ENCODE measurements at regions not wholly inside any gene's neighbourhood (a gene's known extent, or its start where the extent isn't known, plus 50 kb on each side); places are given as distances from the start of the nearest gene placed in this dataset.

GRCh38 chr20:60963146-60963545 lies 288.9 kb upstream of the CDH4 start (continued):
- TF ChIP-seq, protein P1, sequence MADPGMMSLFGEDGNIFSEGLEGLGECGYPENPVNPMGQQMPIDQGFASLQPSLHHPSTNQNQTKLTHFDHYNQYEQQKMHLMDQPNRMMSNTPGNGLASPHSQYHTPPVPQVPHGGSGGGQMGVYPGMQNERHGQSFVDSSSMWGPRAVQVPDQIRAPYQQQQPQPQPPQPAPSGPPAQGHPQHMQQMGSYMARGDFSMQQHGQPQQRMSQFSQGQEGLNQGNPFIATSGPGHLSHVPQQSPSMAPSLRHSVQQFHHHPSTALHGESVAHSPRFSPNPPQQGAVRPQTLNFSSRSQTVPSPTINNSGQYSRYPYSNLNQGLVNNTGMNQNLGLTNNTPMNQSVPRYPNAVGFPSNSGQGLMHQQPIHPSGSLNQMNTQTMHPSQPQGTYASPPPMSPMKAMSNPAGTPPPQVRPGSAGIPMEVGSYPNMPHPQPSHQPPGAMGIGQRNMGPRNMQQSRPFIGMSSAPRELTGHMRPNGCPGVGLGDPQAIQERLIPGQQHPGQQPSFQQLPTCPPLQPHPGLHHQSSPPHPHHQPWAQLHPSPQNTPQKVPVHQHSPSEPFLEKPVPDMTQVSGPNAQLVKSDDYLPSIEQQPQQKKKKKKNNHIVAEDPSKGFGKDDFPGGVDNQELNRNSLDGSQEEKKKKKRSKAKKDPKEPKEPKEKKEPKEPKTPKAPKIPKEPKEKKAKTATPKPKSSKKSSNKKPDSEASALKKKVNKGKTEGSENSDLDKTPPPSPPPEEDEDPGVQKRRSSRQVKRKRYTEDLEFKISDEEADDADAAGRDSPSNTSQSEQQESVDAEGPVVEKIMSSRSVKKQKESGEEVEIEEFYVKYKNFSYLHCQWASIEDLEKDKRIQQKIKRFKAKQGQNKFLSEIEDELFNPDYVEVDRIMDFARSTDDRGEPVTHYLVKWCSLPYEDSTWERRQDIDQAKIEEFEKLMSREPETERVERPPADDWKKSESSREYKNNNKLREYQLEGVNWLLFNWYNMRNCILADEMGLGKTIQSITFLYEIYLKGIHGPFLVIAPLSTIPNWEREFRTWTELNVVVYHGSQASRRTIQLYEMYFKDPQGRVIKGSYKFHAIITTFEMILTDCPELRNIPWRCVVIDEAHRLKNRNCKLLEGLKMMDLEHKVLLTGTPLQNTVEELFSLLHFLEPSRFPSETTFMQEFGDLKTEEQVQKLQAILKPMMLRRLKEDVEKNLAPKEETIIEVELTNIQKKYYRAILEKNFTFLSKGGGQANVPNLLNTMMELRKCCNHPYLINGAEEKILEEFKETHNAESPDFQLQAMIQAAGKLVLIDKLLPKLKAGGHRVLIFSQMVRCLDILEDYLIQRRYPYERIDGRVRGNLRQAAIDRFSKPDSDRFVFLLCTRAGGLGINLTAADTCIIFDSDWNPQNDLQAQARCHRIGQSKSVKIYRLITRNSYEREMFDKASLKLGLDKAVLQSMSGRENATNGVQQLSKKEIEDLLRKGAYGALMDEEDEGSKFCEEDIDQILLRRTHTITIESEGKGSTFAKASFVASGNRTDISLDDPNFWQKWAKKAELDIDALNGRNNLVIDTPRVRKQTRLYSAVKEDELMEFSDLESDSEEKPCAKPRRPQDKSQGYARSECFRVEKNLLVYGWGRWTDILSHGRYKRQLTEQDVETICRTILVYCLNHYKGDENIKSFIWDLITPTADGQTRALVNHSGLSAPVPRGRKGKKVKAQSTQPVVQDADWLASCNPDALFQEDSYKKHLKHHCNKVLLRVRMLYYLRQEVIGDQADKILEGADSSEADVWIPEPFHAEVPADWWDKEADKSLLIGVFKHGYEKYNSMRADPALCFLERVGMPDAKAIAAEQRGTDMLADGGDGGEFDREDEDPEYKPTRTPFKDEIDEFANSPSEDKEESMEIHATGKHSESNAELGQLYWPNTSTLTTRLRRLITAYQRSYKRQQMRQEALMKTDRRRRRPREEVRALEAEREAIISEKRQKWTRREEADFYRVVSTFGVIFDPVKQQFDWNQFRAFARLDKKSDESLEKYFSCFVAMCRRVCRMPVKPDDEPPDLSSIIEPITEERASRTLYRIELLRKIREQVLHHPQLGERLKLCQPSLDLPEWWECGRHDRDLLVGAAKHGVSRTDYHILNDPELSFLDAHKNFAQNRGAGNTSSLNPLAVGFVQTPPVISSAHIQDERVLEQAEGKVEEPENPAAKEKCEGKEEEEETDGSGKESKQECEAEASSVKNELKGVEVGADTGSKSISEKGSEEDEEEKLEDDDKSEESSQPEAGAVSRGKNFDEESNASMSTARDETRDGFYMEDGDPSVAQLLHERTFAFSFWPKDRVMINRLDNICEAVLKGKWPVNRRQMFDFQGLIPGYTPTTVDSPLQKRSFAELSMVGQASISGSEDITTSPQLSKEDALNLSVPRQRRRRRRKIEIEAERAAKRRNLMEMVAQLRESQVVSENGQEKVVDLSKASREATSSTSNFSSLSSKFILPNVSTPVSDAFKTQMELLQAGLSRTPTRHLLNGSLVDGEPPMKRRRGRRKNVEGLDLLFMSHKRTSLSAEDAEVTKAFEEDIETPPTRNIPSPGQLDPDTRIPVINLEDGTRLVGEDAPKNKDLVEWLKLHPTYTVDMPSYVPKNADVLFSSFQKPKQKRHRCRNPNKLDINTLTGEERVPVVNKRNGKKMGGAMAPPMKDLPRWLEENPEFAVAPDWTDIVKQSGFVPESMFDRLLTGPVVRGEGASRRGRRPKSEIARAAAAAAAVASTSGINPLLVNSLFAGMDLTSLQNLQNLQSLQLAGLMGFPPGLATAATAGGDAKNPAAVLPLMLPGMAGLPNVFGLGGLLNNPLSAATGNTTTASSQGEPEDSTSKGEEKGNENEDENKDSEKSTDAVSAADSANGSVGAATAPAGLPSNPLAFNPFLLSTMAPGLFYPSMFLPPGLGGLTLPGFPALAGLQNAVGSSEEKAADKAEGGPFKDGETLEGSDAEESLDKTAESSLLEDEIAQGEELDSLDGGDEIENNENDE (IDR thresholded peaks at IDR 0.05; ENCODE audit: insufficient replicate concordance, low read length) = no peak
- TF ChIP-seq RXRA (IDR thresholded peaks at IDR 0.05; ENCODE audit: insufficient read depth, low read depth, low read length) (no peak), YY1 (IDR thresholded peaks at IDR 0.05; ENCODE audit: low read depth, low read length) (no peak), CTBP2 (IDR thresholded peaks at IDR 0.05; ENCODE audit: borderline replicate concordance, insufficient read depth, insufficient read length, low read length) (no peak), NANOG (IDR thresholded peaks at IDR 0.05; ENCODE audit: insufficient read depth, low read depth, low read length, poor library complexity, severe bottlenecking) (no peak), JUN (IDR thresholded peaks at IDR 0.05; ENCODE audit: low read depth, low read length) (no peak), USF2 (IDR thresholded peaks at IDR 0.05; ENCODE audit: low read length) (no peak), RNF2 (IDR thresholded peaks at IDR 0.05; ENCODE audit: borderline replicate concordance, low read depth, low read length, missing control alignments, poor library complexity, severe bottlenecking) (no peak), CEBPB (IDR thresholded peaks at IDR 0.05; ENCODE audit: low read depth, low read length) (no peak), ASH2L (IDR thresholded peaks at IDR 0.05; ENCODE audit: low read length) (no peak), EGR1 (IDR thresholded peaks at IDR 0.05; ENCODE audit: borderline replicate concordance, low read depth, low read length) (no peak)

Measured in H1 (cell line).